Hepatocyte (in vitro differentiated cells): ENCODE measurements at regions not wholly inside any gene's neighbourhood (a gene's known extent, or its start where the extent isn't known, plus 50 kb on each side); places are given as distances from the start of the nearest gene placed in this dataset.

Experiments used
- DNase-seq: peaks from one replicate; pipeline ENCODE4 v3.0.0-alpha.2; 2016; ENCODE audit warnings: low spot score
- H2AFZ ChIP-seq: fragments of 200-600 bp; sonication (generic); 2 replicates; pipeline ENCODE4 v1.6.0; 2016; ENCODE audit warnings: antibody characterized with exemption, mild to moderate bottlenecking
- H3K27ac ChIP-seq: fragments of 200-600 bp; sonication (generic); 2 replicates; pipeline ENCODE4 v1.5.1; 2016; ENCODE audit warnings: mild to moderate bottlenecking
- H3K27me3 ChIP-seq: fragments of 200-600 bp; sonication (generic); 2 replicates; pipeline ENCODE4 v1.6.1; 2016
- H3K36me3 ChIP-seq: fragments of 200-600 bp; sonication (generic); replicated peaks from 2 replicates; pipeline ENCODE4 v1.5.1; 2016; ENCODE audit warnings: low read depth; ENCODE audit not compliant: insufficient read depth
- H3K4me1 ChIP-seq: fragments of 200-600 bp; sonication (generic); 2 replicates; pipeline ENCODE4 v1.5.1; 2016; ENCODE audit warnings: mild to moderate bottlenecking, moderate library complexity; ENCODE audit not compliant: insufficient read depth
- H3K4me2 ChIP-seq: fragments of 200-600 bp; sonication (generic); 2 replicates; pipeline ENCODE4 v1.6.0; 2016
- H3K4me3 ChIP-seq: fragments of 200-600 bp; sonication (generic); 2 replicates; pipeline ENCODE4 v1.5.1; 2016; ENCODE audit warnings: mild to moderate bottlenecking
- H3K79me2 ChIP-seq: fragments of 200-600 bp; sonication (generic); 2 replicates; pipeline ENCODE4 v1.6.0; 2017; ENCODE audit warnings: mild to moderate bottlenecking
- H3K9me2 ChIP-seq: fragments of 200-600 bp; sonication (generic); replicated peaks from 2 replicates; pipeline ENCODE4 v1.6.0; 2017; ENCODE audit warnings: mild to moderate bottlenecking; ENCODE audit not compliant: insufficient read depth
- H3K9me3 ChIP-seq: fragments of 200-600 bp; sonication (generic); 2 replicates; pipeline ENCODE4 v1.5.1; 2016; ENCODE audit warnings: low read depth, mild to moderate bottlenecking
- H4K20me1 ChIP-seq: fragments of 200-600 bp; sonication (generic); 2 replicates; pipeline ENCODE4 v1.6.0; 2016; ENCODE audit warnings: mild to moderate bottlenecking; ENCODE audit not compliant: insufficient read depth, poor library complexity, severe bottlenecking
- EZH2 ChIP-seq: fragments of 200-600 bp; sonication (generic); IDR thresholded peaks from 2 replicates; pipeline ENCODE4 v1.6.1; 2016; ENCODE audit warnings: antibody characterized with exemption, mild to moderate bottlenecking, borderline replicate concordance
- EZH2phosphoT487 ChIP-seq: fragments of 200-600 bp; sonication (generic); IDR thresholded peaks from one replicate; pipeline ENCODE4 v1.6.1; 2018; ENCODE audit warnings: antibody characterized with exemption, mild to moderate bottlenecking, low read depth, moderate library complexity; ENCODE audit not compliant: unreplicated experiment, severe bottlenecking
- WGBS: methylation state at CpG from one replicate; pipeline ENCODE4 v1.1.6; 2016; ENCODE audit warnings: low lambda C conversion rate; ENCODE audit errors: missing lambda C conversion rate; 5-methylcytosine and 5-hydroxymethylcytosine counted together
- TF ChIP-seq, protein P1 (sequence below): fragments of 200-600 bp; sonication (generic); IDR thresholded peaks from 2 replicates; pipeline ENCODE4 v1.5.1; 2016; ENCODE audit warnings: antibody characterized with exemption, mild to moderate bottlenecking; ENCODE audit not compliant: poor library complexity

DNA sequence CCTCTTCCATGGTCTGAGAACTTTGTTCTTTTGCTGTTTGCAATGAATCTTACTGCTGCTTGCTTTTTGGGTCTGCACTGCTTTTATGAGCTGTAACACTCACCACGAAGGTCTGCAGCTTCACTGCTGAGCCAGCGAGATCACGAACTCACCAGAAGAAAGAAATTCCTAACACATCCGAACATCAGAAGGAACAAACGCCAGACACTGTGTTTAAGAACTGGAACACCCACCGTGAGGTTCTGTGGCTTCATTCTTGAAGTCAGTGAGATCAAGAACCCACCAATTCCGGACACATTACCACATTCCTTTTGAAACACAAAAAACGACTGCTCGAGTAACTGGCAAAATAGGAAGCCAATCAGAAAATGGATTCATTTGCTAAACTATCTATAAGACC is 471.8 kb downstream of the TFAP2A start:
- Histone ChIP-seq H3K27me3 (no peaks in the 10 kb centered on the region), H3K36me3 (no peaks in the 10 kb centered on the region), H3K4me2 (no peak overlapping the region), H3K4me3 (no peak overlapping the region), H3K4me1 (no peaks in the 10 kb centered on the region), H4K20me1 (no peaks in the 10 kb centered on the region), H3K9me3 (no peaks in the 10 kb centered on the region), H3K79me2 (no peaks in the 10 kb centered on the region), H2AFZ (no peak overlapping the region), H3K9me2 (no peaks in the 10 kb centered on the region), H3K27ac (no peak overlapping the region)
- TF ChIP-seq EZH2phosphoT487 (no peak), EZH2 (no peak)
- TF ChIP-seq, protein P1, sequence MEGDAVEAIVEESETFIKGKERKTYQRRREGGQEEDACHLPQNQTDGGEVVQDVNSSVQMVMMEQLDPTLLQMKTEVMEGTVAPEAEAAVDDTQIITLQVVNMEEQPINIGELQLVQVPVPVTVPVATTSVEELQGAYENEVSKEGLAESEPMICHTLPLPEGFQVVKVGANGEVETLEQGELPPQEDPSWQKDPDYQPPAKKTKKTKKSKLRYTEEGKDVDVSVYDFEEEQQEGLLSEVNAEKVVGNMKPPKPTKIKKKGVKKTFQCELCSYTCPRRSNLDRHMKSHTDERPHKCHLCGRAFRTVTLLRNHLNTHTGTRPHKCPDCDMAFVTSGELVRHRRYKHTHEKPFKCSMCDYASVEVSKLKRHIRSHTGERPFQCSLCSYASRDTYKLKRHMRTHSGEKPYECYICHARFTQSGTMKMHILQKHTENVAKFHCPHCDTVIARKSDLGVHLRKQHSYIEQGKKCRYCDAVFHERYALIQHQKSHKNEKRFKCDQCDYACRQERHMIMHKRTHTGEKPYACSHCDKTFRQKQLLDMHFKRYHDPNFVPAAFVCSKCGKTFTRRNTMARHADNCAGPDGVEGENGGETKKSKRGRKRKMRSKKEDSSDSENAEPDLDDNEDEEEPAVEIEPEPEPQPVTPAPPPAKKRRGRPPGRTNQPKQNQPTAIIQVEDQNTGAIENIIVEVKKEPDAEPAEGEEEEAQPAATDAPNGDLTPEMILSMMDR: no peak
- DNase-seq: no peak
- WGBS: 83% methylated on average over 9 of the region's 9 CpGs

DNA sequence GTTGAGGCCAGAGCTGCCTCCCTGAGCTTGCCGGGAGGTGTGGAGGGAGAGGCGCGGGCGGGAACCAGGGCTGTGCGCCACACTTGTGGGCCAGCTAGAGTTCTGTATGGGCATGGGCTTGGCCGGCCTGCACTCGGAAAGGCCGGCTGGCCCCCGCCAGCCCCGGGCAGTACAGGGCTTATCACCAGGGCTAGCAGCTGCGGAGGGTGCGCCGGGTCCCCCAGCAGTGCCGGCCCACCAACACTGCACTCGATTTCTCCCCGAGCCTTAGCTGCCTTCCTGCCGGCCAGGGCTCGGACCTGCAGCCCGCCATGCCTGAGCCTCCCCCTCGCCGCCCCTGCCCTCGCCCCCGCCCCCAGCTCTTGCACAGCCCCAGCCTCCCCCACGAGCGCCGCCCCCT is 472.7 kb downstream of the TFAP2A start:
- TF ChIP-seq, protein P1: no peak
- no peak for TF ChIP-seq EZH2
- no peak for TF ChIP-seq EZH2phosphoT487
- H4K20me1 ChIP-seq: no peaks in the 10 kb centered on the region
- no peaks in the 10 kb centered on the region for H3K36me3 ChIP-seq
- 95% methylated on average over 7 of the region's 26 CpGs for WGBS
- H3K27ac ChIP-seq: no peak overlapping the region
- H3K9me3 ChIP-seq: no peaks in the 10 kb centered on the region
- H3K9me2 ChIP-seq: no peaks in the 10 kb centered on the region
- H3K4me3 ChIP-seq: no peak overlapping the region
- no peaks in the 10 kb centered on the region for H3K4me1 ChIP-seq
- no peak overlapping the region for H2AFZ ChIP-seq
- H3K4me2 ChIP-seq: no peak overlapping the region
- DNase-seq: no peak
- H3K79me2 ChIP-seq: no peaks in the 10 kb centered on the region
- no peaks in the 10 kb centered on the region for H3K27me3 ChIP-seq

DNA sequence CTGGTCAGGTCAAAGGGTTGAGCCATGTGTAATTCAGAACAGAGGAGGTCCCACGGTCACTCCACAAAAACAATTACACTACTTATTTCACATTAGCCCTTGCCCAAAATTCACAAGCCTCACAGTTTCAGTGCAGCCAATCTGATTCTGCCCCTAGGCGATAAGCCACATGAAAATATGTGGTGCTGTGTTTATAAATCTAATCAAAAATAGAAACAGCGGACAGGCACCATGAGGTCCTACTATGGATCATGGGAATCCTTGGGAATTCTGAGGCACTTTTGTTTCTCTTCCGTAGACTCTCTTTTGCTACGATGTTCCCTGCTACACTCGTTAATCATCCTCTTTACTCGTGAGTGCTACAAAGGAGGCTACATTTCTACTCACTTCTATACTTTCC is 476.1 kb downstream of the TFAP2A start:
- DNase-seq: no peak
- H3K9me3 ChIP-seq: no peaks in the 10 kb centered on the region
- no peaks in the 10 kb centered on the region for H3K36me3 ChIP-seq
- H3K9me2 ChIP-seq: no peaks in the 10 kb centered on the region
- no peaks in the 10 kb centered on the region for H3K4me1 ChIP-seq
- H3K79me2 ChIP-seq: no peaks in the 10 kb centered on the region
- no peak overlapping the region for H3K4me3 ChIP-seq
- no peak for TF ChIP-seq EZH2
- WGBS: 86% methylated on average over 7 of the region's 7 CpGs
- H4K20me1 ChIP-seq: no peaks in the 10 kb centered on the region
- no peak overlapping the region for H3K27ac ChIP-seq
- no peaks in the 10 kb centered on the region for H3K27me3 ChIP-seq
- H2AFZ ChIP-seq: no peak overlapping the region
- H3K4me2 ChIP-seq: no peak overlapping the region

DNA sequence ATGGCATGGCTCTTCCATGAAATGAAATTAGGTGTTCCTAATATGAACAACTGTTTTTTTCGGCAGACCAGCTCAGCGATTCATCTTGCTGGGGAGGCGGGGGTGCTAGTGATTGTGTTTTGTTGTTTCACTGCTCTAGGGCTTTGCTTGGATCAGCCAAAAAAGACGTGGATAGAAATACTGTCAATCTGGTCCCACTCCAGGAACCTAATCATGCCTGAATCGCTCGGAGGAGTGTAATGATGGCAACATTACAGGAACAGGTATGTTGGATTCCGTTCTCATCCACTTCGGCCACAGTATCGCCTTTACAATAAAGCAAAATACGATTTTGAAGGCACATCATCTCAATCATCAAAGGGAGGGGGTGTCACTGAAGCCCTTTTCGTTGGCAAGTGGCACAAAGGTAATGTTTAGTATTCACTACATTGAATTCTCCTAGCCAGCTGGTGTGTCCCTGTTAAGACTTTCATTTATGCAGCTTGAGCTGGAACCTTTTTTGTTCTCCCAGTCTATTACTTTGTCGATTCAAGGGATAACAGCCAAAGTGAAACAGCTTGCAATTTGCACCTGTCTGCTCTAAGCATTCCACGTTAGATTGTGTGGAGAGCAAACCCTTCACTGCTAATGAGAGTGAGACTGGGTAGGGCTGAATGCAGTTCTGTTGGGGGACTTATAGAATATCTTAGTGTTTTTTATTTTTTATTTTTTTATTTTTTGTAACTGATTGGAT is 477.7 kb downstream of the TFAP2A start:
- Histone ChIP-seq H3K27ac (no peak overlapping the region), H4K20me1 (no peaks in the 10 kb centered on the region), H3K9me3 (no peaks in the 10 kb centered on the region), H3K36me3 (no peaks in the 10 kb centered on the region), H3K4me2 (no peak overlapping the region), H3K9me2 (no peaks in the 10 kb centered on the region), H3K27me3 (no peaks in the 10 kb centered on the region), H3K79me2 (no peaks in the 10 kb centered on the region), H2AFZ (no peak overlapping the region), H3K4me3 (no peak overlapping the region), H3K4me1 (no peaks in the 10 kb centered on the region)
- no peak for DNase-seq
- 91% methylated on average over 13 of the region's 13 CpGs for WGBS
- TF ChIP-seq EZH2 (no peak), EZH2phosphoT487 (no peak)
- TF ChIP-seq, protein P1: no peak
